HG03571 (cell line): ENCODE measurements at regions not wholly inside any gene's neighbourhood (a gene's known extent, or its start where the extent isn't known, plus 50 kb on each side); places are given as distances from the start of the nearest gene placed in this dataset.

ENCODE experiments used
- ATAC-seq: cut with Tn5 transposase; IDR thresholded peaks from one replicate; pipeline ENCODE4 v1.9.1; 2021; ENCODE audit not compliant: unreplicated experiment

GRCh38 chr2:120948662-120949011 is 213.0 kb downstream of the GLI2 start:
- no peak for ATAC-seq

DNA sequence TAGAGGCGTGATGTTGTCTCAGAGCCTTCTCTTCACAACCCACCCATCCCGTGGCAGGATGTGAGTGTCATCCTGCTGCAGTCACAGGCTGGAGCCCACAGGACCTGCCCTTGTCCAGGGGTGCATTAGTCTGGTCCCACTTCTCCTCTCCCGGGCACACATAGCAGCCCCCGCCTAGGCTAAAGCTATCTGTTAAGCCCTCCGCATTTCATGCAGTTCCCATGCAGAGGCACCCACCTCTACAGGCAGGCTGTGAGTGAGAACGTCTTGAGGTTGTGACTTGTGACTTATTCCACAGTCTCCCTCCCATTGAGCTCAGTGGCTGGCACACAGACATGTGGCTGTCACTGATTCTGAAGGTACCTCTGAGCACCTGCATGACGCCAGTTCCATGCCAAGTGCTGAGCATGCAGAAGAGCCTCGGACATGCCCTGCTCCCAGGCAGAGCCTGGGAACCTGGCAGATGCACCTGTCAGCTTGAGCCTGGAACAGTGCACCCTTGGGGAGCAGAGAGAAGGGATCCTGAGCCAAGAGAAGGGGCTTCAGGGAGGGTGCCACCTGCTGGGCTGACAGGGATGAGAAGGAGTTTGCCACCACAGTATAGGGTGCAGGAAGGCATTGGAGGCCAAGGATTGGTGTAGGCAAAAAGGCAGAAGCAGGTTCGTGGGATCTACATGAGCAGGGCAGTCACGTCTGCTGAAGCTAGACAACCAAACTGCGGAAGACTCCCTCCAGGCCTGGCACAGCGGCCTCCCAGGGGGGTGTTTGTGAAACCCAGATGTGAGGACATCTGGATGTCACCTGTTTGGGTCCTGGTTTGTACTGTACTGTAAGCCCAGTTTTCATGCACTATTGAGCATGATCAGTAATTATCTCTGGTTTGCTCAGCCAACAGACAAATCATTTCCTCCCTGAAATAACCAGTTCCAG is 213.6 kb downstream of the GLI2 start:
- ATAC-seq, result no peak

DNA sequence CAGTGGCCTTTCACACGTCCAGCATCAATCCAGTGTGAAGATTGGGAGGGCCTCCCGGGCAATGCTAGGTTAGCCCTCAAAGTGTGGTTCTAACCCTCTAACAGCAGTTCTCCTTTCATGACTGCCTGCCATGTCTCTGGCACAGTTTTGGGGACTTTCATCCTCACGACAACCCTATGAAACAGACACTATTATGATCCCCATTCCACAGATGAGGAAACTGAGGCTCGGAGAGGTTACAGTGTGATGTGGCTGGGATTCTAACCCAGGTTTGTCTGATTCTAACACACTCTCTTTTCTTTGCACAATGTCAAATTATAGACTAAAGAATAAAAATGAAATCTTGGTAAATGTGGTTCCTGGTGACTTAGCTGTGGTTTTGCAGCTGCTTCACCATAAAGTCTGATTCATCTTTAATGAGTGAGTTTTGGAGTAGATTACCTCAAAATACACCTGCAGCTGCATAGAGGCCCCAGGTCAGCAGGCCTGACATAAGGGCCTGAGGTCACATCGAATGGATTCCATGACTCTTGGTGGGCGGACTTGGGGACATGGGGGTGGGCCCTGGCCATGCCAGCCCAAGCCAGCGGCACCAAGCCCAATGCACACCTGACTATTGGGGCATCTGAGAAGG is 214.4 kb downstream of the GLI2 start:
- no peak for ATAC-seq

GRCh38 chr2:120951693-120952092 is 216.0 kb downstream of the GLI2 start:
- no peak for ATAC-seq

DNA sequence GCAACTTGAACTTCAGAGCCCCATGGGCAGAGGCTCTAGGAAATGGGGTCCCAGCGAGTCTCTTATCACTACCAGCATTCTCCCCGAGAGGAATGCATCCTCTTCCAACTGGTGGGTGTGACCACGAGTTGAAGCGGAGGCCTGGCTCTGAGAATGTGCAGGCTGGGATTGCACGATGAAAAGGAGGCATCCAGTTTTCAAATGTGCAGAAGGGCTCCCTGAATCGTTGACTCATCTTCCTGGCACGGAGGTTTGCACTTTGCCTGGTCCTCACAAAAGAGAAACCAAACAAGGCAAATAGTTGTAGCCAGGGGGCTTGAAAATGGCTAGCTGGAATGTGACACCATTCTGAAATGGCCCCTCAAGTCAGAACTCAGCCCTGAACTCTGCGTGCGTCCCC is 216.7 kb downstream of the GLI2 start:
- no peak for ATAC-seq

GRCh38 chr2:120953066-120953756 is 217.5 kb downstream of the GLI2 start:
- no peak for ATAC-seq

- ATAC-seq, result no peak
Measured at GRCh38 chr2:120953843-120954584, 218.3 kb downstream of the GLI2 start.

DNA sequence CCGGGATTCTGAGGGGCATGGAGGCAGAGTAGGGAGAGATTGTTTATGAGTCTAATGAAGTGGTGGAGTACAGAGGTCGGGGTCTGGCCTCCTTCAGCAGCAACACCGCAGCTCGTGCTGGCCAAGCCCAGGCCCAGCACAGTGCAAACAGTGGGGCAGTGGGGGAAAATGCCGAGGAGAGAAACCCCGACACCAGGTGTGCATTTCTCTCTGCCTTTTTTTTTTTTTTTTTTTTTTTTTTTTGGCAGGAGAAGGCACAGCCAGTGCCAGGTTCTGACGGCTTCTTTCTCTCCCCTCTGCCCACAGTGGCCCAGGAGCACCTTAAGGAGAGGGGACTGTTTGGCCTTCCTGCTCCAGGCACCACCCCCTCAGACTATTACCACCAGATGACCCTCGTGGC is 219.3 kb downstream of the GLI2 start:
- no peak for ATAC-seq

- ATAC-seq, result no peak
Measured at GRCh38 chr2:120955427-120955826, 219.8 kb downstream of the GLI2 start.

GRCh38 chr2:120956486-120957156 is 221.0 kb downstream of the GLI2 start:
- ATAC-seq, result no peak

DNA sequence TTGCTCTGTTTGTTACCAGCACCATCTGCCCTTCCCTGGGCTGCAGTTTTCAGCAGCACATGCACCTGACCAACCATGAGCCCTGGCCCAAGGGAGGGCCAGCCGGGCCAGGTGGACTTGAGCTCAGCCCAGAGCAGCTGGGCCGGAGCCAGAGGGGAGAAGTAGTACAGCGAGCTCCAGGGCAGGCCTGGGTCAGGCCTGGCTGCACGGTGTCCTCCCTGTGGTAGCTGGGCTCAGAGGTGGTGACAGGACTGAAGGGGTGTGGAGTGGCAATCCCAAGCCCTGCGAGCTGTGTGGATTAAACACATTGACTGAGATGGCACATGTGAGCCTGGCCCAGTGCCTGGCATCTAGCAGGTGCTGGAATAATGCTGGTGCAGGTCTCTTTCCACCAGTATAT is 222.2 kb downstream of the GLI2 start:
- no peak for ATAC-seq

DNA sequence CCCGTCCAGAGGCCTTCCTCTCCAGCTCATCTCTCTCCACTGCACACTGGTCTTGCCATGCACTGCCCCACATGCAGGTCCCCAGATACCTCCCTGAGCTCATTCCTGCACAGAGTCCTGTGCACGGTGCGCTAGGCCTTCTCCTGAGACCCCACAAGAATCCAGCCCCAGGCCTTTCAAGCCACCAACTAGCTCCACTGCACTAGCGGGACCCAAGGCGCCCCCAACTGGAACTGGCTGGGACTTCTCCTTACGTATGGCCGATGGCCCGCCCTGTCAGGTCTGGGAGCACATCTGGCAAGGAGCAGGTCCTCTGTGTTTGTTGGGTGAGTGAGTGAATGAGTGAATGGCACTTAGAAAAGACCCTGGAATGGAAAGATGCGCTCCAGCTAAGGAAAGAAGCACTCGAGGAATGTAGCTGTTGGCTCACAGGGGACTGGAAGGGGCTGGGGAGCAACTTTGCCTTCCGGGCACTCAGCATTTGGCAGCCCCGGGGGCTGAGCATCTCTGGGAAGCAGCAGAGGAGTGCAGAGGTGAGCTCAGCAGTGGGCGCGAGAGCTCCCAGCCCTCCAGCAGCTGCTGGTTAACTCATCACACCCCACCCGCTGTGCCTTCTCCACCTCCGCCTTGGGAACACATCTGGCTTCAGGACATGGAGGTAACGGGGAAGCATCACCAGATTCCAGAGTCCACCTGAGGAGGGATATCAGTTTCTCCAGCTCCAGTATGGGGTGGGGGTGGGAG is 223.1 kb downstream of the GLI2 start:
- no peak for ATAC-seq

DNA sequence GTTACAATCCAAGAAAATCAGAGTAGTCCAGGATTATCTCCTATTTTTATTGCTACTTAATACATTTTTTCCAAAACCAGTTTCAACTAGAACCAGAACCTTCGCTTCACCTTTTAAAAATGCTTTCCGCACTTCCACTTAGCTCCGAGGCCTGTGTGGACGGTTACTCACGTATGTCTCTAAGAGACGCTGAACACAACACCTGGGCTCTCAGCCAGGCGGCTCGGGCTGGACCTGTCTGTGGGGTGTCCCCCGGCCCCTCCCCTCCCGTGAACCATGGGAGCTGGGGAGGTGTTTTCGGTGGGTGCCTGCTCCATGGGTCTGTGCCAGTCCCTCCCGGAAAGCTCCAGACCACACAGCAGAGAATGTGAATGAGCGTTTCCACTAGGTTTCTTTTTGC is 223.8 kb downstream of the GLI2 start:
- ATAC-seq, result no peak

- no peak for ATAC-seq
Measured at GRCh38 chr2:120960770-120961366, 225.2 kb downstream of the GLI2 start.

DNA sequence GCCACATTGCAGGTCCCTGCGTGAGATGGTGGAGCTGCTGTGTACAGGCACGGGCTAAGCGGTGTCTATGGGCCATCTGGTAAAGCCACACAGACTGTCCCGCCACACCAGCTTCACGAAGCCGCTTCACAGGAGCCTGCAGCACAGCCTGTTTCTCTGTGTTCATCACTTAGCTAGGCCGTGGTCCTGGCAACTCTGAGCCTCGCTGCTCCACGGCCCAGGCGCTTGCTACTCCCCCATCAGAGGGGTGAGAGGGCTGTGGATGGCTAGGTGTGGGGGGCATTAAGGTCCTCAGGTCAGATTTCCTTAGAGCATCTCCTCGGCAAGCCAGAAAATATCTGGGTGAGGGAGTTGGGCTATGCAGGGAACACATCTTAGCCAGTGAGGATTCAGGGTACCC is 225.7 kb downstream of the GLI2 start:
- ATAC-seq, result no peak

DNA sequence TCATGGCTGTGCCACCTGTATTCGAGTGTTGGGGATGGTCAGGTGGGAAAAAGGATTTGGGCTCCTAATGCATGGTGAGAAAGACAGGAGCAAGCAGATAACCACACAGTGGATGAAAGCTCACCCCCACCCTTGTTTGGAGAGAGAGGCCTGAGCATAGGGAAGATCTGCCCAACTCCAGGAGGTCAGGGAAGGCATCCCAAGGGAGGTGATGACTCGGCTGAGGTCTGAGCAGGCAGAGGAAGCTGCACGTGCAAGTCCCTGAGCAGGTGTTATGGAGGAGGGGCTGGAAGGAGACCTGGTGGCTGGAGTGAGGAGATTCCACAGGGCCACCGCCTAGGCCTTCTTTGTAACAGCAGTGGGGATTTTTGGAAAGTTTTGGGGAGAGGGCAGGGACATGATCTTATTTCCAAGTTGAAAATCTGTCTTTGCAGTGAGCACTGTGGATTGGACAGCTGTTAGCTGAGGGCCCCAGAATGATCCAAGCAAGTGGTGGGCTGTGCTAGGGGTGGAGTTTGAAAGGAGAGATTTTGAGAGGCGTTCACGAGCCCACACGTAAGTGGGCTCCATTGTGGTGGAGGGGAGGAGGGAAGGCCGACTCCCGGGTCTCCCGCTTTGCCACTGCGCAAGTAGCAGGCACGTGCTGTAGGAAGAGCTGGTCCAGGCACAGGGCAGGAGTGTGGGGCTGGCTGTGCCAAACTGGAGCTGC is 228.5 kb downstream of the GLI2 start:
- no peak for ATAC-seq

GRCh38 chr2:120964819-120965218 is 229.2 kb downstream of the GLI2 start:
- ATAC-seq, result no peak

- no peak for ATAC-seq
Measured at GRCh38 chr2:120966510-120967254, 231.0 kb downstream of the GLI2 start.
